Smooth muscle cell (in vitro differentiated cells): ENCODE measurements at regions not wholly inside any gene's neighbourhood (a gene's known extent, or its start where the extent isn't known, plus 50 kb on each side); places are given as distances from the start of the nearest gene placed in this dataset.

Experiments
- DNase-seq: peaks from one replicate; lab custom pipeline; 2025; ENCODE audit not compliant: unreplicated experiment; lab: John Stamatoyannopoulos, UW
- H2AFZ ChIP-seq: fragments of 200-600 bp; sonication (generic); 2 replicates; pipeline ENCODE4 v1.6.0; 2016; ENCODE audit warnings: antibody characterized with exemption, low read depth, mild to moderate bottlenecking
- H3F3A ChIP-seq: fragments of 200-600 bp; sonication (generic); 2 replicates; pipeline ENCODE4 v1.6.0; 2017; ENCODE audit warnings: antibody characterized with exemption, low read depth
- H3K27ac ChIP-seq: fragments of 200-600 bp; sonication (generic); 2 replicates; pipeline ENCODE4 v1.5.1; 2016; ENCODE audit warnings: low read depth, mild to moderate bottlenecking
- H3K27me3 ChIP-seq: fragments of 200-600 bp; sonication (generic); 2 replicates; pipeline ENCODE4 v1.6.1; 2016; ENCODE audit warnings: low read depth, mild to moderate bottlenecking
- H3K36me3 ChIP-seq: fragments of 200-600 bp; sonication (generic); 2 replicates; pipeline ENCODE4 v1.5.1; 2016; ENCODE audit warnings: low read depth
- H3K4me1 ChIP-seq: fragments of 200-600 bp; sonication (generic); 2 replicates; pipeline ENCODE4 v1.5.1; 2016; ENCODE audit warnings: low read depth
- H3K4me2 ChIP-seq: fragments of 200-600 bp; sonication (generic); 2 replicates; pipeline ENCODE4 v1.6.0; 2016; ENCODE audit warnings: mild to moderate bottlenecking
- H3K4me3 ChIP-seq: fragments of 200-600 bp; sonication (generic); 2 replicates; pipeline ENCODE4 v1.5.1; 2016; ENCODE audit warnings: mild to moderate bottlenecking
- H3K79me2 ChIP-seq: fragments of 200-600 bp; sonication (generic); 2 replicates; pipeline ENCODE4 v1.6.0; 2016; ENCODE audit warnings: low read depth, mild to moderate bottlenecking
- H3K9ac ChIP-seq: fragments of 200-600 bp; sonication (generic); 2 replicates; pipeline ENCODE4 v1.6.0; 2016; ENCODE audit warnings: low read depth
- H3K9me3 ChIP-seq: fragments of 200-600 bp; sonication (generic); replicated peaks from 2 replicates; pipeline ENCODE4 v1.5.1; 2016; ENCODE audit warnings: low read depth
- H4K20me1 ChIP-seq: fragments of 200-600 bp; sonication (generic); 2 replicates; pipeline ENCODE4 v1.6.0; 2016; ENCODE audit warnings: low read depth
- WGBS: methylation state at CpG from one replicate; pipeline ENCODE4 v1.1.7; 2016; ENCODE audit warnings: low lambda C conversion rate; 5-methylcytosine and 5-hydroxymethylcytosine counted together
- TF ChIP-seq, protein P1 (sequence below): fragments of 200-600 bp; sonication (generic); IDR thresholded peaks from 2 replicates; pipeline ENCODE4 v1.5.1; 2017; ENCODE audit warnings: borderline replicate concordance, mild to moderate bottlenecking, antibody characterized with exemption; ENCODE audit not compliant: insufficient read depth, poor library complexity, severe bottlenecking

DNA sequence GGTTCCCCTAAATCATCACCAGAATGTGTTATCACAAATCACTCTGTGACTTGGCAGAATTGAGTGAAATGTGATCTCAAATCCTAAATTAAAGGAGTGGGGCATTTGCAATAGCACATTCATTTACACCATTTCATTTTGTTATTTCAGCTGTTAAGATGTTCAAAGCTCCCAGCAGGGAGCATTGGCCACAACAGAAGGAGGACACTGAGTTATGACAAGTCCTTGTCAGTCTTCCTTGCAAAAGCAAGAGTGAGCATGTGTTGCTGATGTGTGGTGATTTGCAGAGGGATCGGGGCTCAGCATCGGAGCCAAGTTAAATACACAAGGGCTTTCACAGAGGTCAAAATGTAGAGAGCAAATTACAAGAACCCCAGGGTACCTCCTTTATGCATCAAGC lies 372.2 kb upstream of the CDH5 start:
- 77% methylated on average over 2 of the region's 2 CpGs for WGBS
- H3K4me1 ChIP-seq = no peaks in the 10 kb centered on the region
- no peaks in the 10 kb centered on the region for H3K9me3 ChIP-seq
- H3K36me3 ChIP-seq = no peaks in the 10 kb centered on the region
- H3K4me3 ChIP-seq = no peak overlapping the region
- no peaks in the 10 kb centered on the region for H4K20me1 ChIP-seq
- TF ChIP-seq, protein P1, sequence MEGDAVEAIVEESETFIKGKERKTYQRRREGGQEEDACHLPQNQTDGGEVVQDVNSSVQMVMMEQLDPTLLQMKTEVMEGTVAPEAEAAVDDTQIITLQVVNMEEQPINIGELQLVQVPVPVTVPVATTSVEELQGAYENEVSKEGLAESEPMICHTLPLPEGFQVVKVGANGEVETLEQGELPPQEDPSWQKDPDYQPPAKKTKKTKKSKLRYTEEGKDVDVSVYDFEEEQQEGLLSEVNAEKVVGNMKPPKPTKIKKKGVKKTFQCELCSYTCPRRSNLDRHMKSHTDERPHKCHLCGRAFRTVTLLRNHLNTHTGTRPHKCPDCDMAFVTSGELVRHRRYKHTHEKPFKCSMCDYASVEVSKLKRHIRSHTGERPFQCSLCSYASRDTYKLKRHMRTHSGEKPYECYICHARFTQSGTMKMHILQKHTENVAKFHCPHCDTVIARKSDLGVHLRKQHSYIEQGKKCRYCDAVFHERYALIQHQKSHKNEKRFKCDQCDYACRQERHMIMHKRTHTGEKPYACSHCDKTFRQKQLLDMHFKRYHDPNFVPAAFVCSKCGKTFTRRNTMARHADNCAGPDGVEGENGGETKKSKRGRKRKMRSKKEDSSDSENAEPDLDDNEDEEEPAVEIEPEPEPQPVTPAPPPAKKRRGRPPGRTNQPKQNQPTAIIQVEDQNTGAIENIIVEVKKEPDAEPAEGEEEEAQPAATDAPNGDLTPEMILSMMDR = no peak
- no peaks in the 10 kb centered on the region for H3K27me3 ChIP-seq
- no peaks in the 10 kb centered on the region for H3K79me2 ChIP-seq
- DNase-seq = no peak
- no peaks in the 10 kb centered on the region for H3F3A ChIP-seq
- H2AFZ ChIP-seq = no peak overlapping the region
- H3K27ac ChIP-seq = no peak overlapping the region
- no peak overlapping the region for H3K4me2 ChIP-seq
- H3K9ac ChIP-seq = no peak overlapping the region

DNA sequence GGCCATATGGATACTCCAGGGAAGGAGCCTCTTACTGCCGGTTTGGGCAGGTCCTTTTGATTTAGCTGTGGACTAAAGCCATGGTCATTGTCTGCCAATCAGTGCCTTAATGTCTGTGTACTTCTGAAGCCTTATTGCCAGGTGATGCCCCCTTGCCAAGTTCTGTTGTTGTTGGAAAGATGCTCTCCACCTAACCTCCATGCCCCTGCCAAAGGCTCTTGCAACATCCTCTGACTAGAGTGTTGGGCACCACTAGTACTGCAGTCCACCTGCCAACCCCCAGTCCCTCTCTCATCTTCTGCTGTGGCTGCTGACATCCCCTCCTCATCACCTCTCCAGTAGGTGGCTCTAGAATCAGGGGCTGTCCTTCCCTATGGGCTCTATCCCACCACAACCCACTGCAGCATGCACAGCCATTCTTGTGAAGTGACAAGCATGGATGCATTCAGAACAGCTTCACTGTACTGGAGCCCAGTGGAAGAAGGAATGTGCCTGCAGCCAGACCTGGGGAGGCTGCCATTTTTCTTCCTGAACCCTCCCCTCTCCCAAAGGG lies 375.3 kb upstream of the CDH5 start:
- H3K9me3 ChIP-seq = no peaks in the 10 kb centered on the region
- no peak overlapping the region for H3K4me2 ChIP-seq
- TF ChIP-seq, protein P1 = no peak
- no peaks in the 10 kb centered on the region for H3F3A ChIP-seq
- H3K4me3 ChIP-seq = no peak overlapping the region
- H3K36me3 ChIP-seq = no peaks in the 10 kb centered on the region
- no peaks in the 10 kb centered on the region for H3K4me1 ChIP-seq
- H3K79me2 ChIP-seq = no peaks in the 10 kb centered on the region
- no peaks in the 10 kb centered on the region for H4K20me1 ChIP-seq
- 78% methylated on average over 1 of the region's 1 CpG for WGBS
- H3K27me3 ChIP-seq = no peaks in the 10 kb centered on the region
- DNase-seq = no peak
- no peak overlapping the region for H3K9ac ChIP-seq
- H3K27ac ChIP-seq = no peak overlapping the region
- H2AFZ ChIP-seq = no peak overlapping the region

DNA sequence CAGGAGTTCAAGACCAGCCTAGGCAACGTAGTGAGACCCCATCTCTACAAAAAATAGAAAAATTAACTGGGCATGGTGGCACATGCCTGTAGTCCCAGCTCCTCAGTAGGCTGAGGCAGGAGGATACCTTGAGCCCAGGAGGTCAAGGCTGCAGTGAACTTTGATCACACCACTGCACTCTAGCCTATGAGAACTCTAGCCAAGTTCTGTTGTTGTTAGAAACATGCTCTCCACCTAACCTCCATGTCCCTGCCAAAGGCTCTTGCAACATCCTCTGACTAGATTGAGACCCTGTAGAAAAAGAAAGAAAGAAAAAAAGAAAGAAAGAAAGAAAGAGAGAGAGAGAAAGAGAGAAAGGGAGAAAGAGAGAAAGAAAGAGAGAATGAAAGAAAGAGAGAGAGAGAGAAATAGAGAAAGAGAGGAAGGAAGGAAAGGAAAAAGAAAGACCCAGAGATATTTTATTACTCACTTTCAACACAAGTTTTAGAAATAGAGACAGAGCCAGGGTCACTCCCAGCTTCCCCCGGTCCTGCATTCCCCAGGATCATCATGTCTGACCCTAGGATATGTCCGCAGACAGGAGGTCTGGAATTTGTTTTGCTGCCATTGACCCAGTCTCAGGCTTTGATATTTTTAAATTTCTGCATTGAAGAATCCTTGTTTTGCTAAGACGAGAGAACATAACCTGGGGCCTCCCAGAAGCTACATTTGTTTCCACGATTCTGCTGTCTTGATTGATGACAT lies 376.5 kb upstream of the CDH5 start:
- no peaks in the 10 kb centered on the region for H3K79me2 ChIP-seq
- H3K4me2 ChIP-seq = no peak overlapping the region
- H2AFZ ChIP-seq = no peak overlapping the region
- no peaks in the 10 kb centered on the region for H3K27me3 ChIP-seq
- no peaks in the 10 kb centered on the region for H3K4me1 ChIP-seq
- no peaks in the 10 kb centered on the region for H3K36me3 ChIP-seq
- 72% methylated on average over 5 of the region's 5 CpGs for WGBS
- TF ChIP-seq, protein P1 = no peak
- no peak overlapping the region for H3K27ac ChIP-seq
- no peak for DNase-seq
- no peaks in the 10 kb centered on the region for H4K20me1 ChIP-seq
- H3K4me3 ChIP-seq = no peak overlapping the region
- H3K9ac ChIP-seq = no peak overlapping the region
- H3F3A ChIP-seq = no peaks in the 10 kb centered on the region
- H3K9me3 ChIP-seq = no peaks in the 10 kb centered on the region
